ENCODE measurements at regions not wholly inside any gene's neighbourhood (a gene's known extent, or its start where the extent isn't known, plus 50 kb on each side); places are given as distances from the start of the nearest gene placed in this dataset.

DNA sequence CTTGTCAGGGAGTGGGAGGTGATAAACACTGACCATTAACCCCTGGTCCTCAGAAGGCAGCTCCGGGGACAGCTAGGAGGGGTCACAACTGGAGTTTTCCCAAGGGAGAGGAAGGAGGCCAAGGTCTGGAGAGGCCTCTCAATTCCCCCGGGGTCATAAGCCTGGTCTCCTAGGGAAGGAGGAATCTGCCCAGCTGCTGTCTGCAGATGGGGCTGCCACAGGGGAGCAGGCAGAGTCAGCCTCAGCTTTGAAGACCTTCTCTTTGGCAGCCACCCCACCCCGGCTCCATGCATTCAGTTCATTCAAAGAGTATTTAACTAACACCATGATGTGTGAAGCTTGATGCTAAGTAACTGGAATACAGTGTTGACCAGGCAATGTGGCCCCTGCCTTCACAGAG lies 74.6 kb upstream of the HSPA9 start:
- TF ChIP-seq, protein P1, sequence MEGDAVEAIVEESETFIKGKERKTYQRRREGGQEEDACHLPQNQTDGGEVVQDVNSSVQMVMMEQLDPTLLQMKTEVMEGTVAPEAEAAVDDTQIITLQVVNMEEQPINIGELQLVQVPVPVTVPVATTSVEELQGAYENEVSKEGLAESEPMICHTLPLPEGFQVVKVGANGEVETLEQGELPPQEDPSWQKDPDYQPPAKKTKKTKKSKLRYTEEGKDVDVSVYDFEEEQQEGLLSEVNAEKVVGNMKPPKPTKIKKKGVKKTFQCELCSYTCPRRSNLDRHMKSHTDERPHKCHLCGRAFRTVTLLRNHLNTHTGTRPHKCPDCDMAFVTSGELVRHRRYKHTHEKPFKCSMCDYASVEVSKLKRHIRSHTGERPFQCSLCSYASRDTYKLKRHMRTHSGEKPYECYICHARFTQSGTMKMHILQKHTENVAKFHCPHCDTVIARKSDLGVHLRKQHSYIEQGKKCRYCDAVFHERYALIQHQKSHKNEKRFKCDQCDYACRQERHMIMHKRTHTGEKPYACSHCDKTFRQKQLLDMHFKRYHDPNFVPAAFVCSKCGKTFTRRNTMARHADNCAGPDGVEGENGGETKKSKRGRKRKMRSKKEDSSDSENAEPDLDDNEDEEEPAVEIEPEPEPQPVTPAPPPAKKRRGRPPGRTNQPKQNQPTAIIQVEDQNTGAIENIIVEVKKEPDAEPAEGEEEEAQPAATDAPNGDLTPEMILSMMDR (IDR thresholded peaks at IDR 0.05), result no peak

- TF ChIP-seq, protein P1 (IDR thresholded peaks at IDR 0.05), result no peak
Measured at GRCh38 chr5:138649316-138649720, 74.1 kb upstream of the HSPA9 start.

DNA sequence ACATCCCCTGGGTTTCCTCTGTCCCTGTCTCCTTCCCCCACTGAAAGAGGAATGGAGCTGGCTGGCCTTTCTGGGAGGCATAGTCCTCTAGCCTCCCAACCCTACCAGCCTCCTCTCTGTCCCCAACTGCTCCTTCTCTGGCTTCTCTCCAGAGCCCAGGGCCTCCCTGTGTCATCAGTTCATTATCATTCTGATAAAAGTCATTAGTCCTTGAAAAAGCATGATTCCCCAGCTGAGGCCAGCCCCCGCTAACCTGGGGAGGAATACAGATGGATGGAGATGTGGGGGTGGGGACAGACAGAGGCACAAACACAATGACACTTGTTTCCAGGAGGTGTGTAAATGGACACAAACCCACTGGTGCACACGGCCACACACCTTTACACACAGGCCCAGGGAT lies 73.6 kb upstream of the HSPA9 start:
- TF ChIP-seq, protein P1 (IDR thresholded peaks at IDR 0.05), result no peak

DNA sequence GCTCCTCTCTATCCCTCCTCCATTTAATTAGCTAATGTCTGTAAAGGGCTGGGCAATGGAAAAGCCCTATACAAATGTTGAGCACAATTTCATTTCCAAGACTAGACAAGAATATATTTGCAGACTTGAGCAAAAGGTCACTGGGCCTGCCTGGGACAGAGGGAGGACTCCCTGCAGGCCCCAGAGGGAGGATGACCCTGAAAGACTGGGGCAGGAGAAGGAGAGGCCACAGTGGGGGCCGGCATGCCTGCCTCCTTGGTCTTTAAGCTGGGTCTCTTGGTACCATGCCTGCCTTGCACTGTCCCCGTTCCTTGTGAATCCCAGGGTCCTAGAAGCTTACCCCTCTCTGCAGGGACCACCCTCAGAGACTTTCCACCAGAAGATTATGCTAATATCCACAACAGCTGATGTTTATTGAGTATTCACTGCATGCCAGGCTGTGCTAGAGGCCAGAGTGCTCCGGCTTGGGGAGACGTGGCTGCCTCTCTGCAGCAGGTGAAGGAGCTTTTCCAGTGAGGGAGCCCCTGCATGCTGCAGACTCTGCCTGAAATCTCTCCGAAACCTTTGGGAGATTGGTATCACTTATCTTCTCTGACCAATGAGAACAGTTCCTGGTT lies 72.7 kb upstream of the HSPA9 start:
- TF ChIP-seq, protein P1 (IDR thresholded peaks at IDR 0.05), result no peak

- TF ChIP-seq, protein P1 (IDR thresholded peaks at IDR 0.05), result no peak
Measured at GRCh38 chr5:138647261-138647788, 72.1 kb upstream of the HSPA9 start.

DNA sequence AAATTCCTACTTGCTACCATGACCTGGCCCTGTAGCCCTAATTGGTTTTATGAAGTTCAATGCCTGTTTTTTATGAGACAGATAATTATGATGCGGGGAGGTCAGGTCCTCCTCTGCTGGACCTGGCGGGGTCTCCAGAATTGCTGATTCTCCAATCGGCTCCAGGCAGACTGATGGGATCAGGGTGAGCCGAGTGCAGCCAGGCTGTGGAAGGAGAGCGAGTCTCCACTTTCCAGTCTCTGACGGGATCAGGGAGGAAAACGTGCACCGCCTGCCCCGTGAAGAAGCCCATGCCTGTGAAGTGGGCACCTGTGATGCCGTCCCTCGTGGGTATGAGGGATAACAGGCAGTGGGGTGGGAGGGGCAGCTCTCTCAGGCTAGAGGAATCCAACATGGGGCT lies 71.5 kb upstream of the HSPA9 start:
- TF ChIP-seq, protein P1 (IDR thresholded peaks at IDR 0.05), result no peak

DNA sequence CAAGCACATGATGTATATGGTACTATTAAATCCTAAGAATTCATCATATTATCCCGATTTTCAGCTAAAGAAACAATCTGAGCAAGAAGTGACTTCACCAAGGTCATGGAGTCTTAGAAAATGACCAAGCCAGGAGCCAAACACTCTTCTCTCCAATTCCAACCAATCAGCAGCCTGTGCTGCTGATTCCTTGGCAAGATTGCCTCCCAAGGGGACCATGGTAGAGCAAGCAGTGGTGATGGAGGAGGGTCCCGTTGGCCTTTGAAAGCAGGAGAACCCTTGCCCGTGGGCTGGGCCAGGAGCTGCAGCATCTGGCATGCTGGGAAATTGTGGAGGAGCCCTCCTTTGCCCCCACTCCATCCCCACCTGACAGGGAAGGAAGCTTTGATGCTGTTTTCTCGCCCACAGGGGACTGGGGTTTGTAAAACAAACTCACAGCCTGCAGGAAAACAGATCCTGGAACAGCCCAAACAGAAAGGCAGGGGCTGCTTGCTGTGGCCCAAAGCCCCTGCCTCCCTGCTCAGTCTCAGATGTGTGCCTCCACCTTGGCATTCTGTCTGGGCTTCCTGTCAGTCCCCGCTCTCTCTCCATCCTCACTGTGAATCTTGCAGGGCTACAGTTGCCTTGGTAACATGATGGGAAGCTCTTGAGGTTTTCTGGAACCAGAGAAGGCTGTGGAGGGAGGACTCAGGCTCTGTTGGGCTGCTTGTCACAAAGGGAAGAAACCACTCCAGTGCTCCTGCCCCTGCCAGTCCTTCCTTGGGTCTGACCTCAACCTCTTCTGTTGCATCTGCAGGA lies 70.8 kb upstream of the HSPA9 start:
- TF ChIP-seq, protein P1 (IDR thresholded peaks at IDR 0.05), result no peak

All from LNCAP (cell line).